KMS-11 (cell line): ENCODE measurements at regions not wholly inside any gene's neighbourhood (a gene's known extent, or its start where the extent isn't known, plus 50 kb on each side); places are given as distances from the start of the nearest gene placed in this dataset.

Experiments used
- H2AFZ ChIP-seq: fragments of 200-600 bp; sonication (generic); 2 replicates; pipeline ENCODE4 v1.6.1; 2016; ENCODE audit warnings: antibody characterized with exemption, mixed run types, low read depth
- H3K27ac ChIP-seq: fragments of 200-600 bp; sonication (generic); 2 replicates; pipeline ENCODE4 v1.6.1; 2016; ENCODE audit warnings: mild to moderate bottlenecking, mixed run types
- H3K27me3 ChIP-seq: fragments of 200-600 bp; sonication (generic); 2 replicates; pipeline ENCODE4 v1.6.1; 2017; ENCODE audit warnings: mild to moderate bottlenecking, low read depth, mixed run types, moderate library complexity; ENCODE audit not compliant: insufficient read depth
- H3K36me3 ChIP-seq: fragments of 200-600 bp; sonication (generic); 2 replicates; pipeline ENCODE4 v1.6.1; 2017; ENCODE audit warnings: mild to moderate bottlenecking, mixed run types; ENCODE audit not compliant: insufficient read depth
- H3K4me1 ChIP-seq: fragments of 200-600 bp; sonication (generic); 2 replicates; pipeline ENCODE4 v1.6.1; 2016; ENCODE audit warnings: mild to moderate bottlenecking, low read depth, mixed run types; ENCODE audit not compliant: poor library complexity, severe bottlenecking
- H3K4me2 ChIP-seq: fragments of 200-600 bp; sonication (generic); 2 replicates; pipeline ENCODE4 v1.7.0; 2016; ENCODE audit warnings: mild to moderate bottlenecking, mixed run types
- H3K4me3 ChIP-seq: fragments of 200-600 bp; sonication (generic); IDR thresholded peaks from 2 replicates; pipeline ENCODE4 v1.6.1; 2017; ENCODE audit warnings: low read depth, low read length, mixed read lengths; ENCODE audit not compliant: insufficient read depth
- H3K79me2 ChIP-seq: fragments of 200-600 bp; sonication (generic); 2 replicates; pipeline ENCODE4 v1.6.1; 2016; ENCODE audit warnings: low read depth, mixed run types; ENCODE audit not compliant: insufficient read depth
- H3K9ac ChIP-seq: fragments of 200-600 bp; sonication (generic); 2 replicates; pipeline ENCODE4 v1.6.1; 2016; ENCODE audit warnings: mild to moderate bottlenecking, mixed run types
- H4K20me1 ChIP-seq: fragments of 200-600 bp; sonication (generic); 2 replicates; pipeline ENCODE4 v1.6.1; 2016; ENCODE audit warnings: mild to moderate bottlenecking, mixed run types; ENCODE audit not compliant: insufficient read depth
- TF ChIP-seq, protein P1 (sequence below): fragments of 200-600 bp; sonication (generic); conservative IDR thresholded peaks from 2 replicates; pipeline ENCODE4 v1.6.1; 2017; ENCODE audit warnings: low read depth, mild to moderate bottlenecking, antibody characterized with exemption, low read length, moderate library complexity, mixed read lengths

DNA sequence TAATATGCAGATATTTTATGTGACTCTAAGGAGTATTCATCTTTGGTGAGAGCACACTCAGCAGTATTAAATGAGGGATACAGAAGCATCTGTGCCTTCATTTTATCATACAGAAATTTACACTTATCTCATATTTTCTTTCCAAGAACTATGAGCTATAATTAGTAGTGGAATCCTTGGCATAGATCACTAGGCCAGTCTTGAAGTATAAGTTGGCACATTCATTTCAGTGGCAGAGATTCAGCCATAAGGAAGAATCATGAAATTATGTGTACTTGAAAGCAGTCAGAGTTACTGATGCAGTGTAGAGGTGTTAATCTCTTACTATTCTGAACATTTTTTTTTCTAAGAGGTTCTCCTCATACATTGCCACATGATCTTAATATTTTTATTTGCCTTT is 393.6 kb upstream of the GOLIM4 start:
- H3K4me1 ChIP-seq = no peaks in the 10 kb centered on the region
- no peak overlapping the region for H3K27ac ChIP-seq
- no peaks in the 10 kb centered on the region for H3K27me3 ChIP-seq
- no peaks in the 10 kb centered on the region for H3K36me3 ChIP-seq
- H4K20me1 ChIP-seq = no peaks in the 10 kb centered on the region
- no peak overlapping the region for H3K4me2 ChIP-seq
- no peak overlapping the region for H3K9ac ChIP-seq
- no peak overlapping the region for H3K4me3 ChIP-seq
- no peak overlapping the region for H2AFZ ChIP-seq
- TF ChIP-seq, protein P1, sequence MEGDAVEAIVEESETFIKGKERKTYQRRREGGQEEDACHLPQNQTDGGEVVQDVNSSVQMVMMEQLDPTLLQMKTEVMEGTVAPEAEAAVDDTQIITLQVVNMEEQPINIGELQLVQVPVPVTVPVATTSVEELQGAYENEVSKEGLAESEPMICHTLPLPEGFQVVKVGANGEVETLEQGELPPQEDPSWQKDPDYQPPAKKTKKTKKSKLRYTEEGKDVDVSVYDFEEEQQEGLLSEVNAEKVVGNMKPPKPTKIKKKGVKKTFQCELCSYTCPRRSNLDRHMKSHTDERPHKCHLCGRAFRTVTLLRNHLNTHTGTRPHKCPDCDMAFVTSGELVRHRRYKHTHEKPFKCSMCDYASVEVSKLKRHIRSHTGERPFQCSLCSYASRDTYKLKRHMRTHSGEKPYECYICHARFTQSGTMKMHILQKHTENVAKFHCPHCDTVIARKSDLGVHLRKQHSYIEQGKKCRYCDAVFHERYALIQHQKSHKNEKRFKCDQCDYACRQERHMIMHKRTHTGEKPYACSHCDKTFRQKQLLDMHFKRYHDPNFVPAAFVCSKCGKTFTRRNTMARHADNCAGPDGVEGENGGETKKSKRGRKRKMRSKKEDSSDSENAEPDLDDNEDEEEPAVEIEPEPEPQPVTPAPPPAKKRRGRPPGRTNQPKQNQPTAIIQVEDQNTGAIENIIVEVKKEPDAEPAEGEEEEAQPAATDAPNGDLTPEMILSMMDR = no peak
- H3K79me2 ChIP-seq = no peaks in the 10 kb centered on the region

- H3K36me3 ChIP-seq = no peaks in the 10 kb centered on the region
- H3K4me1 ChIP-seq = no peaks in the 10 kb centered on the region
- H3K4me3 ChIP-seq = no peak overlapping the region
- no peak overlapping the region for H3K27ac ChIP-seq
- H3K9ac ChIP-seq = no peak overlapping the region
- no peak overlapping the region for H2AFZ ChIP-seq
- H3K27me3 ChIP-seq = no peaks in the 10 kb centered on the region
- H3K79me2 ChIP-seq = no peaks in the 10 kb centered on the region
- no peak overlapping the region for H3K4me2 ChIP-seq
- TF ChIP-seq, protein P1 = no peak
- no peaks in the 10 kb centered on the region for H4K20me1 ChIP-seq
Measured at GRCh38 chr3:168485936-168486335, 390.2 kb upstream of the GOLIM4 start.

- H3K27ac ChIP-seq = no peak overlapping the region
- no peak overlapping the region for H3K4me2 ChIP-seq
- no peaks in the 10 kb centered on the region for H3K79me2 ChIP-seq
- H3K4me3 ChIP-seq = no peak overlapping the region
- no peaks in the 10 kb centered on the region for H3K4me1 ChIP-seq
- no peaks in the 10 kb centered on the region for H4K20me1 ChIP-seq
- H2AFZ ChIP-seq = no peak overlapping the region
- no peaks in the 10 kb centered on the region for H3K36me3 ChIP-seq
- no peaks in the 10 kb centered on the region for H3K27me3 ChIP-seq
- H3K9ac ChIP-seq = no peak overlapping the region
- TF ChIP-seq, protein P1 = no peak
Measured at GRCh38 chr3:168476360-168476980, 380.7 kb upstream of the GOLIM4 start.

- Histone ChIP-seq H3K27ac (no peak overlapping the region), H3K36me3 (no peaks in the 10 kb centered on the region), H3K4me1 (no peaks in the 10 kb centered on the region), H3K4me2 (no peak overlapping the region), H4K20me1 (no peaks in the 10 kb centered on the region), H3K27me3 (no peaks in the 10 kb centered on the region), H3K4me3 (no peak overlapping the region), H3K9ac (no peak overlapping the region), H2AFZ (no peak overlapping the region), H3K79me2 (no peaks in the 10 kb centered on the region)
- TF ChIP-seq, protein P1 = no peak
Measured at GRCh38 chr3:168475704-168476103, 380.0 kb upstream of the GOLIM4 start.
